ENCODE measurements at regions not wholly inside any gene's neighbourhood (a gene's known extent, or its start where the extent isn't known, plus 50 kb on each side); places are given as distances from the start of the nearest gene placed in this dataset.

DNA sequence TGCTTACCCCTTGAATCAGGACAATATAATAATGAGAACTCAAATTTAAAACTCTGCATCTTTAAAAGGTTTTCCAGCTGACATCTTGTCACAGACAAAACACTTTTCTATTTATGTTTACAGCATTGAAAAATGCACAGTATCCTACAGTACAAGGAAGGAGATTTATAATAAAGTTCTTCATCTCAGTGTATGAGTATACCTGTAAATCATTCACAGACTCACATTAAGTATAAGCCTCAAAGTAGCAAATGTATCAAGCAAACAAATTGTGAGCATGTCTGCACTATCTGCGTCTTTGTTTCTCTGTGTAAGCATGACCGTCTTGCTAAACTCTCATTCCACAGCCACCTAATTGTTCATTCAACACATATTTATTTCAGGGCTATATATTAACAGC, 52.8 kb downstream of the PPP1R2C start:
- H3K27ac ChIP-seq (ENCODE audit: low read depth, low read length) = no peak overlapping the region
- H3K4me1 ChIP-seq (ENCODE audit: control insufficient read depth, insufficient read depth, low read length) = no peaks in the 10 kb centered on the region
- no peaks in the 10 kb centered on the region; the same call in 1 of the 2 replicates for H3K27me3 ChIP-seq (ENCODE audit: control insufficient read depth, insufficient read depth, low read length)
- no peak overlapping the region for H3K4me3 ChIP-seq (ENCODE audit: low read depth, low read length)
- H3K9ac ChIP-seq (ENCODE audit: low read length) = no peak overlapping the region
- no peaks in the 10 kb centered on the region for H3K36me3 ChIP-seq (ENCODE audit: control insufficient read depth, insufficient read depth, low read length)
- H3K9me3 ChIP-seq (ENCODE audit: control insufficient read depth, insufficient read depth, low read depth, low read length) = peaks cover 7% of the 10 kb centered on the region; the same call in 1 of the 2 replicates

DNA sequence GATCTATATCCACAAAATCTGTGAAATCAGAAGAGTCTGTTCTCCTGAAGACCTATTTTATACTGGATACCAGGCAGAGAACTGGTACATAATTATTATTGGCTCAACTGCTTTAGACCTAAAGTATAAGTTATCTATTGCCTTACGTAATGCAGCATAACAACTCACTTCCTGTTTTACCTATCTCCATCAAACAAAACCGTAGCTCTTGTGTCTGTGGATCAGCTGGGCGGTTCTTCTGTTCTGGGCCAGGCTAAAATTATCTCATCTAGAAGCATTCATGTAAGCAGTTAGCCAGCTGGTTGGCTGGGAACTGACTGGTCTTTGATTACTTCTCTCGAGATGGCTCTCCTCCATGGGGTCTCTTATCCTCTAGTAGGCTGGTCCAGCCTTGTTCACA, 57.8 kb downstream of the PPP1R2C start:
- Histone ChIP-seq H3K4me3 (ENCODE audit: low read depth, low read length) (no peak overlapping the region), H3K27me3 (ENCODE audit: control insufficient read depth, insufficient read depth, low read length) (no peaks in the 10 kb centered on the region; the same call in 1 of the 2 replicates), H3K36me3 (ENCODE audit: control insufficient read depth, insufficient read depth, low read length) (no peaks in the 10 kb centered on the region), H3K4me1 (ENCODE audit: control insufficient read depth, insufficient read depth, low read length) (peaks cover 6% of the 10 kb centered on the region), H3K9ac (ENCODE audit: low read length) (no peak overlapping the region), H3K9me3 (ENCODE audit: control insufficient read depth, insufficient read depth, low read depth, low read length) (no peaks in the 10 kb centered on the region), H3K27ac (ENCODE audit: low read depth, low read length) (no peak overlapping the region)

DNA sequence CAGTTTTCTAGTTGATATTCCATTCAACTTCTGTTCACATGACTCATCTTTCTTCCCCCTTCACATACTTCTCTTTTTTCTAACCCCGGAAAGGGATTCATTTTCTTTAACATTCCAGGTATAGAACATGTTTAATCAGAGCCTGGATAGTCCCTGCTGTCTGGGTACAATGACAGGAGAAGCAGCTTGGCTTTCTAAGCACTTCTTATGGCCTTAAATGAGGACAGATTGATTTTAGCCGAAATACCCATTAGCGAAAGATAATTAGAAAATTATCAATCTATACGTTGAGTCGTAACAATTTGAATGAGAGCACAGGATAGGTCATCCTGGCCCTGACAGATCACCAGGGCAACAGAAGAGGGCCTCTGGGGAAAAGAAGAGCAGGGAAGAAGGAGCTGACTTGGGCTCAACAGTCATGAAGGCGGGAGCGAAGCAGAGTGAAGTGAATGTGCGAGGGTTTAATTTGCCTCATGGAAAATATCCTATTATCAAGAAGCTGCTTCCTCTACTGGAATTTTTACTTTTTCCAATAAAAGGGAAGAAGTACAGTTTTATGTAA, 62.2 kb downstream of the PPP1R2C start:
- Histone ChIP-seq H3K27me3 (ENCODE audit: control insufficient read depth, insufficient read depth, low read length) (peaks cover 5% of the 10 kb centered on the region; the same call in 1 of the 2 replicates), H3K9ac (ENCODE audit: low read length) (no peak overlapping the region), H3K9me3 (ENCODE audit: control insufficient read depth, insufficient read depth, low read depth, low read length) (no peaks in the 10 kb centered on the region), H3K4me1 (ENCODE audit: control insufficient read depth, insufficient read depth, low read length) (peaks cover 9% of the 10 kb centered on the region), H3K4me3 (ENCODE audit: low read depth, low read length) (no peak overlapping the region), H3K36me3 (ENCODE audit: control insufficient read depth, insufficient read depth, low read length) (no peaks in the 10 kb centered on the region), H3K27ac (ENCODE audit: low read depth, low read length) (no peak overlapping the region)

DNA sequence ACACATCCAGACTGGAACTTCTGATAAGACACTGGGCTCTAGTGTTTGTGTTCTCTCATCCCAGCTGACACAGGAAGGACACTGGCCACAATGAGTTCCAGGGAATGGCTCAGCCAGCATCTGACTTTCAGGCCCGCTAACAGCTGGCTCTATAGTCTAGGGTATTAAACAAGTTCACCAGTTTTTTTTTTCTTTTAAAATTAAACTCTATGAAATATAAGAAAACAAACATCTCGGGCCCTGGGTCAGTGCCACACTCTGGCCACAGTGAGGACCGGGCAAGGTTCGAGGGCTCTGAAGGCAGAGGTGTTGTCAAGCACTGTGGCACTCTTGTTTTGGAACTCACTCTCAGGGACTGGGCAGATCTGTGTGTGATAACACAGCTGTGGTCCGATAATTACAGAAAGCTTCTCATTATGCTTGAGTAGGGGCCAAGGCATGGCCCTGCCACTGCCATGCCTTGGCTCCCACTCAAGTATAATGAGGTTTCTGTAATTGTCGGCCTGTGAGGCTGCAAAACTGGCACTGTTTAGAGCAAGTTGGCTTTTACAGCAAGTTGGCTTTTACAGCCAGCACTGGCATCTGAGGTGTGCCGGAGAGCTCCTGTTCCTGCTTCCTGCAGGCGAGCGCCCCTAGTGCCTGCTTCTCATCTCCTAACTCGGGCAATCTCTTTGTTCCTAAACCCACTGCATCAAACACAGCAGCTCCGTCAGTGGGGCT, 62.8 kb downstream of the PPP1R2C start:
- H3K9ac ChIP-seq (ENCODE audit: low read length) = no peak overlapping the region
- H3K27me3 ChIP-seq (ENCODE audit: control insufficient read depth, insufficient read depth, low read length) = peaks cover 5% of the 10 kb centered on the region; the same call in 1 of the 2 replicates
- no peak overlapping the region for H3K4me3 ChIP-seq (ENCODE audit: low read depth, low read length)
- H3K4me1 ChIP-seq (ENCODE audit: control insufficient read depth, insufficient read depth, low read length) = peaks cover 9% of the 10 kb centered on the region
- H3K27ac ChIP-seq (ENCODE audit: low read depth, low read length) = no peak overlapping the region
- no peaks in the 10 kb centered on the region for H3K36me3 ChIP-seq (ENCODE audit: control insufficient read depth, insufficient read depth, low read length)
- no peaks in the 10 kb centered on the region for H3K9me3 ChIP-seq (ENCODE audit: control insufficient read depth, insufficient read depth, low read depth, low read length)

DNA sequence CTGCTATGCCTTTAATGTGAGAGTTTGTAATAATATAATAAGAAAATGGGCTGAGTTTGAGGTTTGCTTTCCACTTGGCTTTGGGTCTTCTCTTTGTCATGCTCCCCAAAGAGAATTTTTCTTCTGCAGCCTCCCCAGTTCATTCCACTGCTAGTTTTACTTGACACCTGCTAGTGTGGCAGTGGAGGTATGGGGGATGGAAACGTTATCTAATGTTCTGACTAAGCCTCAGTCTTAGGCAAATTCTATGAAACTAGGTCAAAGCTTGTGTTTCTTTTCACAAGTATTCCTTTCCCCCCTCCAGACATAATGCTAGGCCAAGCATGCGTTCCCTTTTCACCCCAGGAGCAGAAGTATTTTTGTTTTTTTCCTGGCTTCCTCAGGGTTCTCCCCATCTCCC, 67.5 kb downstream of the PPP1R2C start:
- Histone ChIP-seq H3K27me3 (ENCODE audit: control insufficient read depth, insufficient read depth, low read length) (peaks cover 5% of the 10 kb centered on the region; the same call in 1 of the 2 replicates), H3K4me1 (ENCODE audit: control insufficient read depth, insufficient read depth, low read length) (peaks cover 5% of the 10 kb centered on the region), H3K27ac (ENCODE audit: low read depth, low read length) (no peak overlapping the region), H3K4me3 (ENCODE audit: low read depth, low read length) (no peak overlapping the region), H3K9me3 (ENCODE audit: control insufficient read depth, insufficient read depth, low read depth, low read length) (no peaks in the 10 kb centered on the region), H3K9ac (ENCODE audit: low read length) (no peak overlapping the region), H3K36me3 (ENCODE audit: control insufficient read depth, insufficient read depth, low read length) (no peaks in the 10 kb centered on the region)

DNA sequence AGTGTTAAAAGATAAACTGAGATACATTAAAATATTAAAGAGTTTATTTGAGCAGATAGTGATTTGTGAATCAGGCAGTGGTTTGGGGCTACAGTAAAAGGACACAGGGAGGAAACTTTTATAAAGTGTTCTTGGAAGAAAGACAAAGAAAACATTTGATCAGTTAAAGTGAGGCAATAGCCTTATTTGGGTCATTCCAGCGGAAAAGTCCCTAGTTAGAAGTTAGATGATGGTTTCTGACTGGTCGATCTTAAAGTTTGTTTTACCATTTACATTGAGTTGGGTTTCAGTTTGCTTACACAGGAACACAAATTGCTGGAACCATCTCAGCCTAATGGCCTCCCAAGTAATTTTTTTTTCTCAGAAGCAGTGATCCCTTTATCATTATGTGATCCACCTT, 69.7 kb downstream of the PPP1R2C start:
- Histone ChIP-seq H3K9me3 (ENCODE audit: control insufficient read depth, insufficient read depth, low read depth, low read length) (0 out of 2 replicates have a peak, but pooled peaks cover 2% of the 10 kb centered on the region), H3K4me1 (ENCODE audit: control insufficient read depth, insufficient read depth, low read length) (no peaks in the 10 kb centered on the region), H3K9ac (ENCODE audit: low read length) (no peak overlapping the region), H3K4me3 (ENCODE audit: low read depth, low read length) (no peak overlapping the region), H3K36me3 (ENCODE audit: control insufficient read depth, insufficient read depth, low read length) (no peaks in the 10 kb centered on the region), H3K27me3 (ENCODE audit: control insufficient read depth, insufficient read depth, low read length) (peaks cover 5% of the 10 kb centered on the region; the same call in 1 of the 2 replicates), H3K27ac (ENCODE audit: low read depth, low read length) (no peak overlapping the region)

DNA sequence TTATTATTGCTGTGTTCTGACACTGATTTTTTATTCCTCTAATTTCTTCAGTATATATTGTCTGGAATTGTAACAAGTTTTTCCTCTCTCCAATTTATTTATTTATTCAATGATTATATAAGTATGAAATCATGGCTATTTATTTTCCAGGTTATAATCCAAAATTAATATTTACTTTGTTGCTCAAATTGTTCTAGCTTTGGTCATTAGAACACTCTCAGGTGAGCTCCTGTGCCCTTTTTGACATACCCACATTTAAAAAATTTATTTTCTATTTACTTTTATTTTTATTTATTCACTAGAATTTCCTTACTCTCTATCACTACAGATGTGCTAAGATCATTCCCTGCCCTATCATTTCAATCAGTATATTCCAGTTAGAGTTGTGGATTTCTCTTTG, 70.2 kb downstream of the PPP1R2C start:
- Histone ChIP-seq H3K9me3 (ENCODE audit: control insufficient read depth, insufficient read depth, low read depth, low read length) (0 out of 2 replicates have a peak, but pooled peaks cover 2% of the 10 kb centered on the region), H3K4me3 (ENCODE audit: low read depth, low read length) (no peak overlapping the region), H3K9ac (ENCODE audit: low read length) (no peak overlapping the region), H3K27ac (ENCODE audit: low read depth, low read length) (no peak overlapping the region), H3K27me3 (ENCODE audit: control insufficient read depth, insufficient read depth, low read length) (peaks cover 5% of the 10 kb centered on the region; the same call in 1 of the 2 replicates), H3K4me1 (ENCODE audit: control insufficient read depth, insufficient read depth, low read length) (no peaks in the 10 kb centered on the region), H3K36me3 (ENCODE audit: control insufficient read depth, insufficient read depth, low read length) (no peaks in the 10 kb centered on the region)

DNA sequence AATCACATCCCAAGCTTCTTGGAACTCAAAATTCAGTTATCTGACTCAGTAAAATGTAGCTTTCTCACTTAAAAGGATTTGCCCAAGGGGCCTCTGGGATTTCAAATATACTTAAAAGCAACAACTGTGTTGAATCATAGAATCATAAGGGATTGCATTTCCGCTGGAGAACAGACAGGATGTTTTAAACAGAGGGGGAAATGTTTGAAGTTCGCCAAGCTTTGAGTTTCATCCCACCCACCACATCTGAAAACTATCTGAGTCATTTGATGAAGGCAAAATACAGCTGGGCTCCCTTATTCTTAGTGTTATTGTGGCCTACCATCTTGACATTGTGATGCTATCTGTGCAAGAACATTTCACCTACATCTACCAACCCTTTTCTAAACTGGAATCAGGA, 73.5 kb downstream of the PPP1R2C start:
- H3K36me3 ChIP-seq (ENCODE audit: control insufficient read depth, insufficient read depth, low read length) = no peaks in the 10 kb centered on the region
- H3K9me3 ChIP-seq (ENCODE audit: control insufficient read depth, insufficient read depth, low read depth, low read length) = 0 out of 2 replicates have a peak, but pooled peaks cover 2% of the 10 kb centered on the region
- H3K9ac ChIP-seq (ENCODE audit: low read length) = no peak overlapping the region
- peaks cover 6% of the 10 kb centered on the region; the same call in 1 of the 2 replicates for H3K27me3 ChIP-seq (ENCODE audit: control insufficient read depth, insufficient read depth, low read length)
- no peak overlapping the region for H3K27ac ChIP-seq (ENCODE audit: low read depth, low read length)
- no peaks in the 10 kb centered on the region for H3K4me1 ChIP-seq (ENCODE audit: control insufficient read depth, insufficient read depth, low read length)
- H3K4me3 ChIP-seq (ENCODE audit: low read depth, low read length) = no peak overlapping the region

DNA sequence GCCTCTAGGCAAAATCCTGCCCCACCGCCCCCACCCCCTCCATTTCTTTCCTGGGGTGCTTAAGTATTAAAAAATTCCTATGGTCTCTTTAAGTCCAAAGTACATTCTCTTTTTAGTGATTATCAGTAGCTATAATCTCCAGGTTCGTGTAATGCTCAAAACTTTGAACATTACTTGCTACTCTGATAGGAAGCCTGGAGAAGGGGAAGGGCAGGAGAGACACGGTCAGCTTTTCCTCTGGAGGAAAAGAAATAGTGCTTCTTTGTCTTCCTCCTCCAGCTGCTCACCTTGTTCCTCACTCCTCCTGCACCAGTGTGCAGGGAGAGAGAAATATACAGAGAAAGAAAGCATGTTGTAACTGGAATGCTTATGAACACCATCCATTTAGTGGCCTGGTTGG, 80.4 kb downstream of the PPP1R2C start:
- Histone ChIP-seq H3K36me3 (ENCODE audit: control insufficient read depth, insufficient read depth, low read length) (no peaks in the 10 kb centered on the region), H3K9me3 (ENCODE audit: control insufficient read depth, insufficient read depth, low read depth, low read length) (no peaks in the 10 kb centered on the region), H3K4me1 (ENCODE audit: control insufficient read depth, insufficient read depth, low read length) (no peaks in the 10 kb centered on the region), H3K27ac (ENCODE audit: low read depth, low read length) (no peak overlapping the region), H3K27me3 (ENCODE audit: control insufficient read depth, insufficient read depth, low read length) (peaks cover 6% of the 10 kb centered on the region; the same call in 1 of the 2 replicates), H3K9ac (ENCODE audit: low read length) (no peak overlapping the region), H3K4me3 (ENCODE audit: low read depth, low read length) (no peak overlapping the region)

DNA sequence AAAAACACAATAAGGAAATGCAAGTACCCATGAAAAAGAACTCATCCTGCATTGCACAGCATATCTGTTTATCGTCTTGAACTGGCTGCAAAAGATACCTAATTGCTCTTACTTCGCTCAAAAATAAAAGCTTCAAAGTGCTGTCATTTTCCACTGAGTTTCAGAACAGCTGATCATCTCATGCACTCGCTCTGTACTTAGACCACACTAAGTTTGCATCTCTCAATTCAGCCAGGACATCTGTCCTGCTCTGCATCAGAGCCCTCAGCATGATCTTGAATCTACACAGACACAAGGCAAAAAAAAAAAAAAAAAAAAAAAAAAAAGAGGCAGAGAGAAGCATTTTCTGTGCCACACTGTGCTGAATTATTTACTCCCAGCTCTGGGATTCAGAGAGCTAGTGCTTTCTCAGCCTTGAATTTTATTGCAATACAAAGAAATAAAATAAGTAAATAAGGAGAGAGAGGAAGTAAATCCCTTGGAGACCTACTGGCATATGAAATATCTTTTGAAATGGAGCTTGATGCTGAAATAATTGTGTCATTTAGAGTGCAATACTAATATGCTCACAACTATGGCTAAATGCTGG, 81.3 kb downstream of the PPP1R2C start:
- Histone ChIP-seq H3K27ac (ENCODE audit: low read depth, low read length) (no peak overlapping the region), H3K9ac (ENCODE audit: low read length) (no peak overlapping the region), H3K36me3 (ENCODE audit: control insufficient read depth, insufficient read depth, low read length) (no peaks in the 10 kb centered on the region), H3K4me3 (ENCODE audit: low read depth, low read length) (no peak overlapping the region), H3K27me3 (ENCODE audit: control insufficient read depth, insufficient read depth, low read length) (peaks cover 7% of the 10 kb centered on the region; the same call in 1 of the 2 replicates), H3K4me1 (ENCODE audit: control insufficient read depth, insufficient read depth, low read length) (no peaks in the 10 kb centered on the region), H3K9me3 (ENCODE audit: control insufficient read depth, insufficient read depth, low read depth, low read length) (no peaks in the 10 kb centered on the region)

DNA sequence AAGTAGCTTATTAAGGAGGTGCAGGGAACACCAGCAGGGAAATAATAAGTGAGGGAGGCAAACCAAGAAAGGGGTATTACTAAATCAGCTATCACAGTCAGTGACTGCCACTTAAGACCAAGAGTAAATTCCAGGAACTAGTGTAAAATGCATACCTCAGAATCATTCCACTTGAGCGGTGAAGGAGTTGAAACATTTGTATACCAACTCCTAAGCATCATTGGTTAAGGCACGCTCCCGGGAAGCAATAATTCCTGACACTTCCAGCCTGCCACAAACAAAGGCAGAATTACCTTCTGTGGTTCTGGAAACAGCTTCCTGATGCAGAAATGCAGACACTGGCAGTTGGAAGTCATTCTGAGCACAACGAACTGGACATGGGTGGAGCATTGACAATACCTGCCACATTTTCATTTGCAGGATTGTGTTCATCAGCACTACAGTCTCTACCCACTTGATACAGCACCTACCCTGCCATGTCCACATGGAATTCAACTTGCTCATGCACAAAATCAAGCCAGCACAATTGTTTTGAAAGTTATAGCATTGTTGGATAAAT, 82.1 kb downstream of the PPP1R2C start:
- no peak overlapping the region for H3K4me3 ChIP-seq (ENCODE audit: low read depth, low read length)
- H3K27me3 ChIP-seq (ENCODE audit: control insufficient read depth, insufficient read depth, low read length) = peaks cover 7% of the 10 kb centered on the region; the same call in 1 of the 2 replicates
- H3K27ac ChIP-seq (ENCODE audit: low read depth, low read length) = no peak overlapping the region
- H3K36me3 ChIP-seq (ENCODE audit: control insufficient read depth, insufficient read depth, low read length) = no peaks in the 10 kb centered on the region
- H3K9ac ChIP-seq (ENCODE audit: low read length) = no peak overlapping the region
- no peaks in the 10 kb centered on the region for H3K9me3 ChIP-seq (ENCODE audit: control insufficient read depth, insufficient read depth, low read depth, low read length)
- no peaks in the 10 kb centered on the region for H3K4me1 ChIP-seq (ENCODE audit: control insufficient read depth, insufficient read depth, low read length)
